ENCODE measurements at regions not wholly inside any gene's neighbourhood (a gene's known extent, or its start where the extent isn't known, plus 50 kb on each side); places are given as distances from the start of the nearest gene placed in this dataset.

DNA sequence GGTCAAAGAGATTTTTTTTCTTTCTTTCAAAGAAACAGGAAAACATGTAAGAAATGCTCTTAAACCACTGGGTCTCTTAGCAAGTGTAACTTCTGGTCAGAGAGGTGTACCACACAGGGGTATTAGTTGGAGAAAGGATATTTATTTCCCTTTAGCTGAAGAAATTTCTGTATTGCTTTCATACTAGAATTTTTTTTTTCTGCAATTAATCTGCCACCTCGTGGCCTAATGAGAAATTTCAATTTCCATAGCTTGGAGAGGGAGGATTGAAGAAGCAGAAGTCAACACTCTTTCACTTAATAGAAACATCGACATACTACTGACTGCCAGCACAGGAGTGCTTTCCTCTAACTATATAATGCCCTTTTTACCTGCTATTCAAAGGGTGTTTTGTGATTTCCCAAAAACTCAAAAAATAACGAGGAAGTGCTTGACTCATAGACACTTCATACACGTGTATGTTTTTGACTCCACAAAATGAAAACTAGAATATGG, 177.6 kb upstream of the NAMPT start:
- no peak for TF ChIP-seq POLR2A (IDR thresholded peaks at IDR 0.05)
- TF ChIP-seq, protein P1, sequence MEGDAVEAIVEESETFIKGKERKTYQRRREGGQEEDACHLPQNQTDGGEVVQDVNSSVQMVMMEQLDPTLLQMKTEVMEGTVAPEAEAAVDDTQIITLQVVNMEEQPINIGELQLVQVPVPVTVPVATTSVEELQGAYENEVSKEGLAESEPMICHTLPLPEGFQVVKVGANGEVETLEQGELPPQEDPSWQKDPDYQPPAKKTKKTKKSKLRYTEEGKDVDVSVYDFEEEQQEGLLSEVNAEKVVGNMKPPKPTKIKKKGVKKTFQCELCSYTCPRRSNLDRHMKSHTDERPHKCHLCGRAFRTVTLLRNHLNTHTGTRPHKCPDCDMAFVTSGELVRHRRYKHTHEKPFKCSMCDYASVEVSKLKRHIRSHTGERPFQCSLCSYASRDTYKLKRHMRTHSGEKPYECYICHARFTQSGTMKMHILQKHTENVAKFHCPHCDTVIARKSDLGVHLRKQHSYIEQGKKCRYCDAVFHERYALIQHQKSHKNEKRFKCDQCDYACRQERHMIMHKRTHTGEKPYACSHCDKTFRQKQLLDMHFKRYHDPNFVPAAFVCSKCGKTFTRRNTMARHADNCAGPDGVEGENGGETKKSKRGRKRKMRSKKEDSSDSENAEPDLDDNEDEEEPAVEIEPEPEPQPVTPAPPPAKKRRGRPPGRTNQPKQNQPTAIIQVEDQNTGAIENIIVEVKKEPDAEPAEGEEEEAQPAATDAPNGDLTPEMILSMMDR (IDR thresholded peaks at IDR 0.05), result peak; percentile 44 to 72 (median 64)
